Stimulated activated CD4-positive, alpha-beta T cell treated with anti-CD3 and anti-CD28 coated beads, Interleukin-1b, Interleukin-23, amount 100 ng/mL, for 24 hours (primary cell): ENCODE measurements at regions not wholly inside any gene's neighbourhood (a gene's known extent, or its start where the extent isn't known, plus 50 kb on each side); places are given as distances from the start of the nearest gene placed in this dataset.

Experiments
- DNase-seq, 4 experiments: peaks; one replicate each; pipeline ENCODE4 v3.0.0-alpha.2; 2020; ENCODE audit warnings: low read depth in 4 of 4, low spot score in 1 of 4

DNA sequence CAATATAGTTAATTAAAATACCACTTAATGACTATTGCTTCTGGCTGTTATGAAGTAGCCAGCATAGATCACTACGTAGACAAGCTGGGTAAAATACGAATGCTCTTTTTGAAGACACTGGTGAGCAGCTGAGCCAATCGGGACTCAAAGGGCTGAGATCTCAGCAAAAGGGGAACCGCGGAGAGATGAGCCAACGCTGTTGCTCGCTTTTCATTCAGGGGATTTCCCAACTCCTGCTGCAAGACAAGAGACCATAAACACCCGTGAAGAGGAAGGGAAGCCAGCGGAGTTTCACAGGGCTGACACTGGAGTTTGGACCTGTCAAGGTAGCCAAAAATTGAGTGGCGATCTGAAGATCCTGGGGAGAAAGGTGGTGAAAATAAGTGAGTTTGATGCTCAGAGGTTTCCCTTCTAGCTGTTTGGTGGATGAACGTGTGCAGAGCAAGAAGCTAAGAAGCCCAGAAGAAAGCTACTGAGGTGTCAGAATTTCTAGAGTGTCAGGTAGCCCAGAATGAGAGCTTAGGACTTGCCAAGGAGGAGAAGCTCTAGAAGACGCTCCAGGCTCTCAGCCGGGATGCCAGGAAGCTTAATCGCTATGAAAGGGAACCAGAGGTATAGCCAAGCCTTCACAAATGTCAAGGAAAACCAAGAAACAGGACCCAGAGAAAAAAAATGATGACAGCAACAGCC, 79.6 kb upstream of the RNU6ATAC start:
- DNase-seq = peak in 2 of 4 experiments; percentile 12 to 18

DNA sequence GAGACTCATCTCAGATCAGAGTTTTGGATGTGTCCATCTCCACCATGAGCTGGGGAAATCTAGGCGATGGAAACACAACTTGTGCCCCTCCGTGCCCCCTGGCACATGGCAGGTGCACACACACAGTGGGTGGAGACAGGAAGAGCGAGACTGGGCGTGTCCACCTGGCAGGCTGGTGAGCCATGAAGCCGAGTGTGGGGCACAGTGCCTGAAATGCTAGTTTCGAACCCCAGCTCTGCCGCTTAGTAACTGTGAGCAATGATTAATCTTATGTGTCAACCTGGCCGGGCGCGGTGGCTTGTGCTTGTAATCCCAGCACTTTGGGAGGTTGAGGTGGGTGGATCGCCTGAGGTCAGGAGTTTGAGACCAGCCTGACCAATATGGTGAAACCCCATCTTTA, 80.8 kb upstream of the RNU6ATAC start:
- DNase-seq = no peak

DNA sequence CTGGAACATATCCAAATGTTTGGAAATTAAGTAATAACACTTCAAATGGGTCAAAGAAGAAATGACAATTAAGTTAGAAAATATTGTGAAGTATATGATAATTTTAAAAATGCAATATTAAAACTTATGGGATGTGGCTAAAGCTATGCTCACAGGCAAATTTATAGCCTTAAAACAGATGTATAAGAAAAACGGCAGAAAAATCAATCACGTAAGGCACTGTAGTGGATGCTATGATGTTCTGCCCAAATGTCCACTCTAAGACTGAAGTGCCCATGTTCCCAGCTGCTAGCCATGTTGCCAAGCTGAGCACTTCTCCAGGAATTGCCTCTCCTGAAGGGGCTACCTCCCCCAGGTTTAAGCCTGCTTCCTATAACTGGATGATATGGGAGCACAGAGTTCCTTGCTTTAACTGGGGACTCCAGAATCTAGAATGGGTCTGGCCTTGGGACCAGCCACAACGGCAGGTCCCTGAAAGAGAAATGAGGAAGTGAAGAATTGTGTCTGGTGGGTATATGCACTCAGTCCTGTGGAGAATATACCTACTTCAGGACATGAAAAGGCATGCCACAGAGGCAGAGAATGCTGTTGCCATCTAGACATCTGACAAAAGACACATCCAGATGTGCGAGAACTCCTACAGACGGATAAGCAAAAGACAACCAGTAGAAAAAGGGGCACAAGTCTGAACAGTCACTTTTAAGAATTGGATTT, 78.2 kb upstream of the RXRA start:
- no peak for DNase-seq

DNA sequence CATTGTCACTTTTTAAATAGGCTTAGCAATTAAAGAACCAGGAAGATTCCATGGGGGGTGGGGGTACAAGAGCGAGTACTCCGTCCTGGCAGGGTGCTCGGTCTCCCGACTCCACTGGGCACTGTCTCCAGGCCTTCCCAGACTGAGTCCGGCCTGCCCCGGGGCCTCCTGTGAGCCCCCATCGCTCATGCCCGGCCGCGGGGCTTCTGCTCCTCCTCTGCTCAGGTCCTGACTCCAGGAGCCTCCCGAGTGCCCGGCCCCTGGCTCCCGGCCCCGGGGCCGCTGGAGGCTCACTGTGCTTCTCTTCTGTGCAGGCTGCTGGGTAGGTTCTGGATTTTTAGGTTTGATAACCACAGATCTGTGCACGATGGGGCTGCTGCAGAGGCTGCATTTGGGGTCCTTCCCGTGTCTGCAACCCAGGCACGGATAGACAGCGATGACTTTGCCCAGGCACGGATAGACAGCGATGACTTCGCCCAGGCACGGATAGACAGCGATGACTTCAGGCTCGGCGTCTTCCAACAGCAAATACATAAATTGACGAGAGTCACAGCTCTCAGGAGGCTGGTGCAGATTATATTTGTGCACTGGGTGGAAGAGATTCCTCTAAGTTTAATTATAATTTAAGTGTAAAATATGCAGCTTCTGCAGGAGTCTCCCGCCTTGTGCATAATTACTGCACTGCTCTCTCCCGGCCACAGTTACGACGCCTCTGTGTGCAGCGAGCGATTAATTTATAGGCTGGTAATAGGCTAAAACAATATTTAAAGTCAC, 74.8 kb upstream of the RXRA start:
- DNase-seq = no peak

DNA sequence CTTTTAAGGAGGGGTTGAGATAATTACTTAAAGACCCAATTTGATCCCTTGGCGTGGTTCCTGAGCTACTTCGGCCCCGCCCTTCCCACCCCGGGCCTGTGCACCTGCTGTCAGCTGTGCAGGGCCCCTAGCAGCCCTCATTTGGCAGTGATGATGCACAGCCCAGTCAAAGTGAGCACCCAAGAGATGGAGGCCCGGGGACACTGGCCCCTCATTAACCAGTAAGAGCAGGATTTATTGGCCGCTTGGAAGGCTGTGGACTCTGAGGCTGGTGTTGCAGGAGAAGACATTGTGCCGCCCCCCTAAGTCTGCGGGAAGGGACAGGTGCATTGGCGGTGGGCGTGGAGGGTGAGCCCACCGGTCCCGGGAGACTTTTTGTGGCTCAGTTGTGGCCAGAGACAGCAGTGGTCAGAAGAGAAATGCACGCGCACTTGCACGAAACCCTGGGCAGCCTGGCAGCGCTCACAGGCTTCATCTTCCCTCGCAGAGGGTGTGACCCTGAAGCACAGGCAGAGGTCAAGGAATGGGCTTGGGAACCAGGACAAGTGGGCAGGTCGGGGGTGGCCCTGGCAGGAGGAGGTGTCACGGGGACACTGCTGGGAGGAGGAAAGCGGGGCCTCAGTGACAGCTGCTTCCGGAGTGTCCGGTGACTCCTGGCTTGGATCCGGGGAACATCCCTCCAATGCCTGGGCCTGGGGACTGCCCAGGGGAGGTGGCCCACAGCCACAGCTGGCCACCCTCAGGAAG, 74.0 kb upstream of the RXRA start:
- DNase-seq = no peak

DNA sequence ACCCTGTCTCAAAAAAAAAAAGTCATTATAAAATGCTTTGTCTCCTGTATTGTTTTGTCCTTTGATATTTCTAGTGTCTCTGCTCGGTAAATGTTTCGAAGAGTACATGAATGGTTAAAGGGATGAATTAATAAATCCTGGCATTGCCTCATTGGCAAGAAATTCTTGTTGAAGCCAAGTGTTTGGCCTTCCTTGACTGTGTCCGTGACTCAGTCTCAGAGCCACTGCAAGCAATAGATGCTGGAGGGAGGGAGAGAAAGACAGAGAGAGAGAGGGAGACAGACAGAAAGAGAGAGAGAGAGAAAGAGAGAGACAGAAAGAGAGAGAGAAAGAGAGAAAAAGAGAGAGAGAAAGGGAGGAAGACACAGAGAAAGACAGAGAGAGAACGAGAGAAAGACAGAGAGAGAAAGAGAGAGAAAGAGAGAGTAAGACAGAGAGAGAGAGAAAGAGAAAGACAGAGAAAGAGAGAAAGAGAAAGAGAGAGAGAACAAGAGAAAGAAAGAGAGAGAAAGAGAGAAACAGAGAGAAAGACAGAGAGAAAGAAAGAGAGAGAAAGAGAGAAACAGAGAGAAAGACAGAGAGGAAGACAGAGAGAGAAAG, 72.5 kb upstream of the RXRA start:
- no peak for DNase-seq

DNA sequence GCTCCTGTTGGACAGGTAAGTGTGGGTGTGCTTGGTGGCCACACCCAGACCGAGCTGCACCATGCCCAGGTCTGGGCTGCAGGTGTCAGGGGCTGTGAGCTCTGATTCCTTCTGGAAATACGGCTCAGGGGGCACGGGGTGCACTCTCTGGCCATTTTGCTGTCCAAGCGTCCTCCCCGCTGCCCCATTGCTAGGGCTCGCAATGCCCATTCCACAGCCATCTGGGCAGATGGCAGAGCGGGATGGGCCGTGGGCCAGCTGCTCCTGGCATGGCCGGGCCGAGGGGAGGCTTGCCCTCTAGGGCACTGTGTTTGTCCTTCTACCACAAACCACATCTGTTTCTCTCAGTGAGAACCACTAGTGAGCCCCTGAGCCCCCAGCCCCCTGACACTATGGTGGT, 67.9 kb upstream of the RXRA start:
- no peak for DNase-seq

DNA sequence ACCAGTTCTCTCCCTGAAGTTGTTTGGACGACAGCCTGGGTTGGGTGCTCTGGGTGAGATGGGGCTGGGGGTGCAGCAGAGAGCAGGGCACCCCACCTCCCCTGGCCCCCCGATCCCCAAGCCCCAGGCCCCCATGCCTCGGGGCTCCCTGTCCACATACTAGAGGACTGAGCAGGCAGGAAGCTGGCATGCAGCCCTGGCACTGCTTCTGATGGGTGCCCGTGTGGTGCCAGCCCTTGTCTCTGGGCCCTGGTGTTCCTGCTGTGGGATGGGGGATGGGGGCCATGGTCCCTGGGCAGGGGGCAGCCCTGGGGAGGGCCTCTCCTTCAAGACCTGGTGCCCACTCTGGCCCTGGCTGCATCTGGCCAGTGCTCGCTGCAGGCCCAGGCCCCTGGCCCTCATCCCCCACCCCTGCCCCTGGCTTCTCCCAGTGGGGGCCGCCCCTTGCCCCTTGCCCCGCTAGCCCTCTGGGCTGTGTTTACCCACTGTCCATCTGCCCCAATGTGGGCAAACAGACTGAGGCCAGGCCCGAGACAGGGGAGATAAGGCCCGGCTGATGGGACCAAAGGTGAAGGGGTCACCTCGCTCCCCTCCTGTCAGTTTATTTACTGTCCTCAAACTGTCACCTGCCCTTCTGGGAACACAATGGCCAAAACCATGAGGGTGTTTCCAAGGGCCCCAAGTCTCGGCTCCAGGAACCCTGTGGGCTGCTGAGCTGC, 67.3 kb upstream of the RXRA start:
- no peak for DNase-seq

DNA sequence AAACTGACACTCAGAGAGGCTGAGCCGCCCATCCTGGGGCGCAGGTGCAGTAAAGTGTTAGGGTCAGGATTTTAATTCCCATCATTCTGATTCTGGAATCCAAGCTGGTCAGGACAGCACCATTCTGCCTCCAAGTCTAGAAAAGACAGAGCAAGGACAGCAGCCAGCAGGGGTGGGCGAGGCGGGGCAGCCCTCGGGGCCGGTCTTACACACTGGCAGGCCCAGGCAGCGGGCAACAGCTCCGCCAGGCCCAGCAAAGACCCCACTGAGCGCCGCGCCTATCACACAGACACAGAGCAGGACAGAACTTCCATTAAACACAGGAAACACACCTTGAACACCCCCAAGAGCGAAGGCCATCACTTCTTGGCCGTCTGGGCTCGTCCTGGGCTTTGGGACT, 66.5 kb upstream of the RXRA start:
- DNase-seq = no peak

DNA sequence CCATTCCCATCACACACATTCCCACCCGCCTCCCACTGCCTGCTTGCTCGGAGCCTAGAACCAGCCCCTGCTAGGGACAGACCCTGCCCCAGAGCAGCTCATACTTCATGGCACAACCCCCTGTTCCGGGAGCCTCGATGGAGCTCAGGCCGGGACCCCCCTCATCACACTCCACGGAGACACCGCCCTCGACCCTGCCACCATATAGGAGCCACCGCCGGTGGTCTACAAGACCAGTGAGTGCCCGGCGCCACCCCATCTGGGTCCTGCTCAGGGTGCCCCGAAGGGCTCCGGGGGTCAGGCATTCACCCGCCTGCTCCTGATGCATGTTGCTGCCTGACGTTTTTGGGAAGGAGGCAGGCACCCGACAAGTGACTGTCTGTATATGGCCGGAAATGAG, 65.5 kb upstream of the RXRA start:
- no peak for DNase-seq

DNA sequence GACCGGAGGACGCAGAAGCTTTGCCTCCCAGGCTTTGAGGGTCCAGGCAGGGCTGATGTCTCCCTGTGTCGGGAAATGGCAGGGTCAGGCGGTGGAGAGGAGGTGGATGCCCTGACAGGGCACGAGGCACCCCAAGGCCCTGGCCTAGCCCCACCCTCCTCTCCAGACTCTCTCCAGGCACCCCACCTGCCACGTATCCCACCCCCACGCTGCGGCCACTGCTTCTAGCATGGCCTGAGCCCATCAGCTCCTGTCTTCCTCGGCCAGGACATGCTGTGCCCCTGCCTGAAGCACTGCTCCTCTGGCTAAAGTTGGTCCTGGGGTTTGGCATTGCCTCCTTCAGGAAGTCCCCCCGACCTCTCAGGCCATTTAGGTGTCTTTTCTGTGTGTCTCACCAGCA, 64.2 kb upstream of the RXRA start:
- DNase-seq = no peak

DNA sequence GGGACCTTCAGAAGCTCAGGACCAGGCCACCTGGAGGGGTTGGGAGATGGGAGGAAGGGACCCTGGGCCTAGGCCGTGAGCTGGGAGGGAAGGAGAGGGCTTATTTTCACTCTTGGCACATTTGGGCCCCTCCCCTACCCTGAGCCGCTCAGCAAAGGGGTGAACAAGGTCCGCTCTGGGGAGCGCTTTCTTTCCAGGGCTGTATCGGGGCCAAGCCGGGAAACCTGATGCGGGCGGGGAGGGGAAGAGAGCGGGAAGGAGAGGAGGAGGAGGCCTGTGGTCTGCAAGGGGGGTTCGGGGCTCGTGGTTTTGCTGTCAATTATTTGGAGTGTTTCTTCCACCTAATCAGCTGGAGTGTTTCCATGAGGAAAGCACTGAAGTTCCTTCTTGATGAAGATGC, 62.7 kb upstream of the RXRA start:
- no peak for DNase-seq

DNA sequence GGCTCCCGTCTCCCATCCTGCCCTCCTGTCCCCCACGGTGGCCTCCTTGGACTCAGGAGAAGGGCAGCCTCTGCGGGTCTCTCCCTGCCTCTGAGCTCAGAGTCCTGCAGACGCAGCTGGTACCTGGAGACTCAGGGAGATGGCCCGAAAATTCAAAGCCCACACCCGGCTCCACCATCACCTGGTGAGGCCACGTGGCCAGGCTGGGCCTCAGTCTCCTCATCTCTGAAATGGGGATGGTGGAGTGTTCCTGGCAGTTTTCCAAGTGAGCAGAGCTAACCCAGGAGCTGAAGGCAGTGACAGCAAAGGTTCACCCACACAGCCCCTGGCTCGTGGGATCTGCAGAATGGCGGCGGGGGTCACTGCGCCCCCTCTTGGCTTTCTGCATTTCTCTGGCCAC, 62.1 kb upstream of the RXRA start:
- no peak for DNase-seq

DNA sequence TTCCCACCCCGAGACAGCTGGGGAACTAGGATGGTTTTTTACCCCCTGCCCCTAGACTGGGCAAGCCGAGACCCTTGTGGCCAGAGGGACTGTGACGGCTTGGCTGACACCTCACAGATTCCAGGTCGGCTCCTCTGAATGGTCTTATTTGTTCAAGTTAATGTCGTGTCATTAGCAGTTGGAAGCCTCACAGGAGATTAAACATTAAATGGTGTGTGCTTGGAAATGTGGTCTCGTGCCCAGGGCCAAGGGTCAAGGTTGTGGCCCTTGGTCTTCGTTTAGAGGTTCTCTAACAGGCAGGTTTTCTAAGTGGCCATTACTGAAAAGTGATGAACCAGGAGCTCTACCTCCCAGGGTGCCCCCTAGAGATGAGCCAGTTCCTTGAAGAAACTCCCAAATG, 61.2 kb upstream of the RXRA start:
- DNase-seq = no peak

DNA sequence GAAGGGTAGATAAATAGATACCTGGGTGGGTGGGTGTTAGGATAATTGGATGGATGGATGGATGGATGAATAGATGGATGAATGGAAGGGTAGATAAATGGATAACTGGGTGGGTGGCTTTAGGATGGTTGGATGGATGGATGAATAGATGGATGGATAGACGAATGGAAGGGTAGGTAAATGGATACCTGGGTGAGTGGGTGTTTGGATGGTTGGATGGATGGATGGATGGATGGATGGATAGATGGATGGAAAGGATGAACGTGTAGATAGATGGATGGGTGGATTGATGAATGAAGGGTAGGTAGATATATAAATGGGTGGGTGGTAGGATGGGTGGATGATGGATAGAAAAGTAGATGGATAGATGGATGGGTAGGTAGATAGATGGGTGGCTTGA, 59.8 kb upstream of the RXRA start:
- no peak for DNase-seq

DNA sequence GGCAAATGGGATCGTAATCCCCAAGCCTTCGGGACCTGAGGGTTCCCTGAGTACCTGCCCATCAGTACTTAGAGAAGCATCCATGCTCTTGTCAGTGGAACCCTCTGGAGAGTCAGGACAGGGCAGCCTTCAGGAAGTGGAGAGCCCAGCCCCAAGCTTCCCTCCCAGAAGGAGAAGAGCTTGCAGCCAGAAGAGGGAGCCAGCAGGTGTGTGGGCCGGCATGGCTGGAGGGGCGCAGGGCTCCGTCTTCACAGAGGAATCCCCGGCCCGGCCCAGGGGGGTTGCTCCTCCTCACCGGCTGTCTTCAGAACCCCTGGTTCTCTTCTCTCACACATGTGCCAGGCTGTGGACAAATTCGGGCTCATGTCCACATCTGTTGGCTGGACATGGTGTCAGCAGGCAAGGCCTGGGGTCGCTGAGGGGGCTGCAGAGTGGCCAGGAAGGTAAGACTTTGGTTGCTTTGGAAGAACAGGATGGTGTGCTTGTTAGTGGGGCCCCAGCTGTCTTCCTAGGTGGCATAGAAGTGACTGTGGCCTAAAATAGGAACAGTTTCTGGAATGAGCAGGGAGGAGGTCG, 58.9 kb upstream of the RXRA start:
- no peak for DNase-seq

DNA sequence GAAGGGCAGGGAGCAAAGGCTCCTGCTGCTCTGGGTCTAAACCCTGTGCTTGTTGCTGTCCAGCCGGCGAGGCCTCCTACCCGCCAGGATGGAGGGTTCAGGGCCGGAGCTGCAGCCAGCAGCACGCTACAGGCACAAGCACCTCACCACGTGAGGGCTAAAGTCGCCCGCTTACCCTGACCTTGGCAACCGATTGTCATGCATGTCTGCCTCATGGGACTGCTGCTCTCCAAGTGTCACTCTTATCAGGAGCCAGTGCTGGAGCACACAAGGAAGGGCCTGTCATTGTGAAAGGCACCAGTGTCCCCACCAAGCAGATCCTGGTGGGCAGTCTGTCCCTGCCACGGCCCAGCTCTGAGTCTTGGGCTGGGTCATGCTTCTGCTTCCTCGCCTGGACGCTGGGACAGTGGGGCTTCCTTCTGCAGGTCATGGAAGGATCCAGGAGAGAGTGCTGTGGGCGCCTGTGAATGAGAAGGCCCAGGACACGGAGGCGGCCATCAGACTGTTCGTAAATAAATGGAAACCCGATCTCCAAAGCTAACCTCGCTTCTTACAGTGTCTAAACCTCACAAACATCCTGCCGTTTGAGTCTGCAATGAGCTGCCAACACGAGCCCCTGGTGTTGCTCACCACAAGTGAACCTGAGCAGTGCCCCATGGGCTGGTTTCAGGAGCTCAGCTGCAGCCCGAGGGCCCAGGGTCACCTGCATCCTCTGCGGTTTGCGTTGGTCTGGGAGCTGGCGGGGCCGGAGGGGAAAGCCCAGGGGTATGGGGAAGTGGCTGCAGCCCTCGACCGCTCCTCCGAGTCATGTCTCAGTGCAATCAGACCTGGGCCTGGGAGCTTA, 58.2 kb upstream of the RXRA start:
- DNase-seq = no peak

DNA sequence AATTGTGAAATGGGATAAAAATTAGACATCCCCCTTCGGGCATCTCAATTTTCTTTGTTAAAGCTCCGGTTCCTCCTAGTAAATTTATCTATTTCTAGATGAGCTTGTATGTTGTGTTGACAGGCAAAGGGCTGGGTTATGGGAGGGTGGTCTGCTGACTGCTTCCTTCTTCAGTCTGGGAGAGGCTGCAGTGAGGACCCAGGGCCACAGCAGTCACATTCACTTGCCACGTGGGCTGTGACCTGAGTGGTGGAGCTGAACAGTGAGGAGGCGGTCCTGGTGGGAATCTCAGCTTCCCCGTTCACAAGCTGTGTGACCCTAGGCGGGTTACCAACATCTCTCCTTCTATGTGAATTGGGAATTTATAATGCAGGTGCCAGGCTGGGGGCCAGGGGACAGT, 57.5 kb upstream of the RXRA start:
- DNase-seq = no peak
